GM12875 (cell line): ENCODE measurements at regions not wholly inside any gene's neighbourhood (a gene's known extent, or its start where the extent isn't known, plus 50 kb on each side); places are given as distances from the start of the nearest gene placed in this dataset.
"Not testable (repeated sequence)": the region's sequence is repeated elsewhere in the genome, so short reads cannot be mapped to it uniquely, and the experiment has no call there.

ENCODE experiments used
- H3K4me3 ChIP-seq: one replicate; pipeline ENCODE4 v1.5.1; 2011; ENCODE audit warnings: low read depth, low read length, control low read depth
- TF ChIP-seq, protein P1 (sequence below): IDR thresholded peaks from 2 replicates; pipeline ENCODE4 v1.5.1; 2011; ENCODE audit warnings: low read depth, mild to moderate bottlenecking, control low read depth, inconsistent platforms, low read length, moderate library complexity, borderline replicate concordance; ENCODE audit not compliant: insufficient read depth

DNA sequence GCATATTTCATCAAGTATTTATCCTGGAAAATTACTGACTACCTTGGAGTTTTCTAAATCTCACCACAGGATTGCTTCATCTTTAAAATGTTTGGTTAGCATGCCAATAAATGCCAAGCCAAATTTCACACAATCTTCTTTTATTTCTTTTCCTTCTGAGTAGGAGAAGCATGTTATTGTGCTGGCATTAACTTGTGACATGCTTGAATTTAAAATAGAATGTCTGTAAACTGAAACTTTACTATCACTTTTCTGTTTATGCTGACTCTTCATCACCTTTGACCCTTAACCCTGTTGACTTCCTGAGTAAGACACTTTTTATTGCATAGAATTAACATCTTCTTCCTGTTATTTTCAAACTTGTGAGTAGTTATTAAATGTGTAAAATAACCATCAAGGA is 56.2 kb upstream of the LRRTM4 start:
- H3K4me3 ChIP-seq, result no peak overlapping the region
- TF ChIP-seq, protein P1, sequence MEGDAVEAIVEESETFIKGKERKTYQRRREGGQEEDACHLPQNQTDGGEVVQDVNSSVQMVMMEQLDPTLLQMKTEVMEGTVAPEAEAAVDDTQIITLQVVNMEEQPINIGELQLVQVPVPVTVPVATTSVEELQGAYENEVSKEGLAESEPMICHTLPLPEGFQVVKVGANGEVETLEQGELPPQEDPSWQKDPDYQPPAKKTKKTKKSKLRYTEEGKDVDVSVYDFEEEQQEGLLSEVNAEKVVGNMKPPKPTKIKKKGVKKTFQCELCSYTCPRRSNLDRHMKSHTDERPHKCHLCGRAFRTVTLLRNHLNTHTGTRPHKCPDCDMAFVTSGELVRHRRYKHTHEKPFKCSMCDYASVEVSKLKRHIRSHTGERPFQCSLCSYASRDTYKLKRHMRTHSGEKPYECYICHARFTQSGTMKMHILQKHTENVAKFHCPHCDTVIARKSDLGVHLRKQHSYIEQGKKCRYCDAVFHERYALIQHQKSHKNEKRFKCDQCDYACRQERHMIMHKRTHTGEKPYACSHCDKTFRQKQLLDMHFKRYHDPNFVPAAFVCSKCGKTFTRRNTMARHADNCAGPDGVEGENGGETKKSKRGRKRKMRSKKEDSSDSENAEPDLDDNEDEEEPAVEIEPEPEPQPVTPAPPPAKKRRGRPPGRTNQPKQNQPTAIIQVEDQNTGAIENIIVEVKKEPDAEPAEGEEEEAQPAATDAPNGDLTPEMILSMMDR, result no peak

DNA sequence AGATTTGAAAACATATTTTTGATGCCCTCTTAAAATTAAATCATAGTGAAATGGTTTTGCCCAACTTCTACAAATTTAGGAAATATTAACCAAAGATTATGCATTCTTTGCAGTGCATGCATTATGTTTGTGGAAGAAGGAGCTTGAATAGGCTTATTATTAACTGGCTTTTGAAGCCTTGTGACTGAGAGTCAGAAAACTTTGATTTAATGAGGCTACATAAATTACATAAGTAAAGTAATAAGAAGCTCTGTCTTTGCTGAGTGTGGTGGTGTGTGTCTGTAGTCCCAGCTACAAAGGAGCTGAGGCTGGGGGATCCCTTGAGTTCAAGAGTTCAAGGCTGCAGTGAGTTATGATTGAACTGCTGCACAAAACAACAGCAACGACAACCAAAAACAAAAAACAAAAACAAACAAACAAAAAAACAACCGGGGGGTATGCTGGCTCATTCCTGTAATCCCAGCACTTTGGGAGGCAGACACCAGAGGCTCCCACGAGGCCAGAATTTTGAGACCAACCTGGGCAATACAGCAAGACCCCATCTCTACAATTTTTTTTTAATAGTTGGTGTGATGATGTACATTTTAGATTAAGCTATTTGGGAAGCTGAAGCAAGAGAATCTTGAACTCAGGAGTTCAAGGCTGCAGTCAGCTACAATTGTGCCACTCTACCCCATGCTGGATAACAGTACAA is 57.0 kb upstream of the LRRTM4 start:
- no peak overlapping the region for H3K4me3 ChIP-seq
- TF ChIP-seq, protein P1, result no peak

DNA sequence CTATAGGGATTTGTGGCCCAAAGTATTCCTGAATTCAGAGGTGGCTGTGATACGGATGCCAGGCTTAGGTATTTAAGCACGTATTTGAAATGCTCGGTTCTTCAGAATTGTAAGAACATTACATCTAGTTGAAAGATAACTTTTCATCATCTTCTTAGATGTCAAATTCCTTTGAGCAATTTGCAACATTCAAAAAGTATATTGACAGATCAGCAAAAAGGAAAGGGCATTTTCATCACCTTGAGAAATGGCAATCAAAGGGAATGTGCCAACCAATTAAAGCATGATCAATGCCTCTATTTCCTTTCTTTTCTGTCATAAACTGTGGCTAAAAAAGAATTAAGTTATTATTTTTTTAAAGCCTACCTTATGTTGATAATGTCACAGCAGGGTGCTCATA is 66.3 kb upstream of the LRRTM4 start:
- TF ChIP-seq, protein P1, result no peak
- H3K4me3 ChIP-seq, result no peak overlapping the region

DNA sequence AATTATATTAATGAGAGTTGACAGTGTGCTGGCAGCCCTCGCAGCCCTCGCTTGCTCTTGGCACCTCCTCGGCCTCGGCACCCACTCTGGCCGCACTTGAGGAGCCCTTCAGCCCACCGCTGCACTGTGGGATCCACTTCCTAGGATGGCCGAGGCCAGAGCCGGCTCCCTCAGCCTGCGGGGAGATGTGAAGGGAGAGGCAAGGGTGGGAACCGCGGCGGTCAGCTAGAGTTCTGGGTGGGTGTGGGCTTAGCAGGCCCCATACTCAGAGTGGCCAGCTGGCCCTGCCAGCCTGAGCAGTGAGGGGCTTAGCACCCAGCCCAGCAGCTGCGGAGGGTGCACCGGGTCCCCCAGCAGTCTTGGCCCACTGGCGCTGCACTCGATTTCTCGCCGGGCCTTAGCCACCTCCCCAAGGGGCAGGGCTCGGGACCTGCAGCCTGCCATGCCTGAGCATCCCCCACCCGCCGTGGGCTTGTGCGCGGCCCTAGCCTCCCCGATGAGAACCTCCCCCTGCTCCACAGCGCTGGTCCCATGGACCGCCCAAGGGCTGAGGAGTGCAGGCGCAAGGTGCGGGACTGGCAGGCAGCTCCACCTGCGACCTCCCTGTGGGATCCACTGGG is 68.2 kb upstream of the LRRTM4 start:
- no peak overlapping the region for H3K4me3 ChIP-seq
- TF ChIP-seq, protein P1, result no peak

DNA sequence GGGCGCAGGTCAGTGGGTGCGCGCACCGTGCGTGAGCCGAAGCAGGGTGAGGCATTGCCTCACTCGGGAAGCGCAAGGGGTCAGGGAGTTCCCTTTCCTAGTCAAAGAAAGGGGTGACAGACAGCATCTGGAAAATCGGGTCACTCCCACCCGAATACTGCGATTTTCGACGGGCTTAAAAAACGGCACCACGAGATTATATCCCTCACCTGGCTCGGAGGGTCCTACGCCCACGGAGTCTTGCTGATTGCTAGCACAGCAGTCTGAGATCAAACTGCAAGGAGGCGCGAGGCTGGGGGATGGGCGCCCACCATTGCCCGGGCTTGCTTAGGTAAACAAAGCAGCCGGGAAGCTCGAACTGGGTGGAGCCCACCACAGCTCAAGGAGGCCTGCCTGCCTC is 70.8 kb upstream of the LRRTM4 start:
- not testable (repeated sequence) for H3K4me3 ChIP-seq

DNA sequence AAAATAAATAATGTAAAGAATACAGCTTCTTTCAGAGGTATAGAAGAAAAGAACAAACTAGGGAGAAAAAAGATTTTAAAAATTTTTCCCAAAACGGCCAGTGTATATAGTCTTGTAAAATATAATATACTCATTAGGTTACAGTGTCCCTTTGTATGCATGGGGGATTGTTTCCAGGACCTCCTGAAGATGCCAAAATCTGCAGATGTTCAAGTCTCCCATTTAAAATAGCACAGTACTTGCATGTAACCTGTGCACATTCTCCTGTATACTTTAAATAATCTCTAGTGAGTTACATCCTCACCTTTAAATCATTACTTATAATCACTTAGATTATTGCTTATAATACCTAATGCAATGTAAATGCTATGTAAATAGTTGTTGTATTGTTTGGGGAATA is 80.6 kb upstream of the LRRTM4 start:
- TF ChIP-seq, protein P1, result no peak
- H3K4me3 ChIP-seq, result no peak overlapping the region

DNA sequence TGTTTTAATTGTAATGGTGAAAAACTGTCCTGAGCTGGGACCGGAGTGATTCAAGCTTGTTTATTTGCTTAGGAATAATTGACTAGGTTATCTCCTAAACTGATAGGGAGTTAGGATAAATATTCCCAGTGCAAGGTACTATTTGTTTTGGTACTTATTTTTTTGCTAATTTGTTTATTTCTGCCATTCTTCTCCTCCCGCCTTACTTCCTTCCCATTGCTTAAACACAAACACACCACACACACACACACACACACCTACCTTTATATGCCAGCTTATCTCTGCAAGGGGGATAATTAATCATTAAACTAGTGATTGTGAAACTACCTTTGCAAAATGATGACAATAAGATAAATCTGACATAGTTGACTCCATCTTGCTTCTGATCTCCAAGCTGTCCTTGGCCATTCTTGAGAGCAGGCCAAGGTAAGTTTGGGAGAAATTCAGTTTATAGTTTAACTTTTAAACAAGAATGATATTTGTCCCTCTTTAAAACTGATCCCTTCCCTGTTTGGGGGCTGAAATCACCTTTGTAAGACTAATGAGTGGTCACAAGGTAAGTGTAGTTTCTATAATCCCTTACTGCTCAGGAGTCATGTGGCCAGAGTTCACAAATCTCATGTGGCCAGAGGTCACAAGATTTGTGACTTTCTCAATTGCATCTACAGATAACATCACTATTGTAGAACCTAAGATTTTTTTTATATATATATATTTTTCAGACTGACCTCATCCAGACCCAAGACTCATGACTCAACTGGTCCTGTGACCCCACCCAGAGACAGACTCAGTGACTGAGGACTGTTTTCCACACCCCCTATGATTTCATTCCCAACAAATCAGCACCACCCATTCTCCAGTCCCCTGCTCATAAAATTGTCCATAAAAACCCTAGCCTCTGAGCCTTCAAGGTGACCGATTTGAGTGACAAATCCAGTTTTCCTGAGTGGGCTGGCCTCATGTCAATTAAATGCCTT is 83.1 kb upstream of the LRRTM4 start:
- no peak overlapping the region for H3K4me3 ChIP-seq
- TF ChIP-seq, protein P1, result no peak
